HG03064 (cell line): ENCODE measurements at regions not wholly inside any gene's neighbourhood (a gene's known extent, or its start where the extent isn't known, plus 50 kb on each side); places are given as distances from the start of the nearest gene placed in this dataset.

Experiments used
- ATAC-seq: cut with Tn5 transposase; IDR thresholded peaks from one replicate; pipeline ENCODE4 v1.9.1; 2021; ENCODE audit warnings: low read depth; ENCODE audit not compliant: unreplicated experiment

GRCh38 chr6:84361372-84362192, 134.1 kb upstream of the CEP162 start:
- ATAC-seq: no peak

- no peak for ATAC-seq
Observed at GRCh38 chr6:84360039-84360438, 132.6 kb upstream of the CEP162 start.

- no peak for ATAC-seq
Observed at GRCh38 chr6:84358581-84358980, 131.1 kb upstream of the CEP162 start.

GRCh38 chr6:84357631-84358030, 130.2 kb upstream of the CEP162 start:
- no peak for ATAC-seq

GRCh38 chr6:84356907-84357306, 129.5 kb upstream of the CEP162 start:
- no peak for ATAC-seq

- ATAC-seq: no peak
Observed at GRCh38 chr6:84353459-84354423, 126.3 kb upstream of the CEP162 start.

- ATAC-seq: no peak
Observed at GRCh38 chr6:84350397-84350796, 123.0 kb upstream of the CEP162 start.

GRCh38 chr6:84349542-84349941, 122.1 kb upstream of the CEP162 start:
- no peak for ATAC-seq

GRCh38 chr6:84348801-84349200, 121.4 kb upstream of the CEP162 start:
- ATAC-seq: no peak

GRCh38 chr6:84346372-84346771, 118.9 kb upstream of the CEP162 start:
- ATAC-seq: no peak

GRCh38 chr6:84344005-84344404, 116.6 kb upstream of the CEP162 start:
- ATAC-seq: no peak

GRCh38 chr6:84340422-84340821, 113.0 kb upstream of the CEP162 start:
- ATAC-seq: no peak

GRCh38 chr6:84333842-84334241, 106.4 kb upstream of the CEP162 start:
- ATAC-seq: no peak

GRCh38 chr6:84332139-84333034, 104.9 kb upstream of the CEP162 start:
- peak; percentile 93 for ATAC-seq

GRCh38 chr6:84330325-84330724, 102.9 kb upstream of the CEP162 start:
- ATAC-seq: no peak

- no peak for ATAC-seq
Observed at GRCh38 chr6:84329516-84329915, 102.1 kb upstream of the CEP162 start.

GRCh38 chr6:84329077-84329476, 101.6 kb upstream of the CEP162 start:
- no peak for ATAC-seq

- ATAC-seq: no peak
Observed at GRCh38 chr6:84317463-84317862, 90.0 kb upstream of the CEP162 start.

GRCh38 chr6:84314377-84314898, 87.0 kb upstream of the CEP162 start:
- no peak for ATAC-seq

GRCh38 chr6:84309336-84309735, 81.9 kb upstream of the CEP162 start:
- no peak for ATAC-seq
